ENCODE measurements at regions not wholly inside any gene's neighbourhood (a gene's known extent, or its start where the extent isn't known, plus 50 kb on each side); places are given as distances from the start of the nearest gene placed in this dataset.

GRCh38 chr1:187878883-187879282 lies 1050.1 kb downstream of the PLA2G4A start:
- no peak for TF ChIP-seq CTCF (IDR thresholded peaks at IDR 0.05)
- TF ChIP-seq ZFX (IDR thresholded peaks at IDR 0.05; ENCODE audit: borderline replicate concordance): no peak

All from 22Rv1 (cell line).